HCT116 (cell line): ENCODE measurements at regions not wholly inside any gene's neighbourhood (a gene's known extent, or its start where the extent isn't known, plus 50 kb on each side); places are given as distances from the start of the nearest gene placed in this dataset.

Source experiments
- CEBPB ChIP-seq: IDR thresholded peaks from 2 replicates; pipeline ENCODE4 v1.6.1; 2012; ENCODE audit warnings: low read depth
- EZH2 ChIP-seq: fragments of 200-600 bp; sonication (generic); IDR thresholded peaks from 2 replicates; pipeline ENCODE4 v1.6.1; 2017; ENCODE audit warnings: antibody characterized with exemption, mixed run types
- EZH2phosphoT487 ChIP-seq: fragments of 200-600 bp; IDR thresholded peaks from 2 replicates; pipeline ENCODE4 v1.6.1; 2018; ENCODE audit warnings: antibody characterized with exemption, borderline replicate concordance
- POLR2A ChIP-seq: IDR thresholded peaks from 2 replicates; pipeline ENCODE4 v1.7.0; 2011; ENCODE audit warnings: borderline replicate concordance; ENCODE audit not compliant: insufficient read depth, insufficient read length; ENCODE audit errors: extremely low read depth
- POLR2AphosphoS5 ChIP-seq: IDR thresholded peaks from 2 replicates; pipeline ENCODE4 v1.6.1; 2011; ENCODE audit warnings: mild to moderate bottlenecking, low read depth, low read length, moderate library complexity
- RAD21 ChIP-seq: IDR thresholded peaks from 2 replicates; pipeline ENCODE4 v1.6.1; 2012; ENCODE audit warnings: low read depth, mild to moderate bottlenecking
- SP1 ChIP-seq: IDR thresholded peaks from 2 replicates; pipeline ENCODE4 v1.6.1; 2012; ENCODE audit warnings: low read depth
- SRF ChIP-seq: IDR thresholded peaks from 2 replicates; pipeline ENCODE4 v1.6.1; 2012; ENCODE audit warnings: low read depth
- ZFX ChIP-seq: fragments of 450-650 bp; IDR thresholded peaks from 2 replicates; pipeline ENCODE4 v1.6.1; 2017
- ZNF274 ChIP-seq: fragments of 200-500 bp; sonication (Bioruptor generic); IDR thresholded peaks from 2 replicates; pipeline ENCODE4 v1.6.1; 2014; ENCODE audit warnings: mild to moderate bottlenecking, low read depth, low read length, inconsistent platforms
- TF ChIP-seq, protein P1 (sequence below), 3 experiments: fragments of 200-600 bp in 1 of 3; sonication (generic) in 1 of 3; IDR thresholded peaks in 2 of 3; conservative IDR thresholded peaks in 1 of 3; 2 replicates each; pipeline ENCODE4 v1.5.1; 2012 to 2017; ENCODE audit warnings: low read depth in 2 of 3, low read length in 2 of 3, antibody characterized with exemption in 1 of 3, borderline replicate concordance in 1 of 3, control low read depth in 1 of 3, mild to moderate bottlenecking in 1 of 3, mixed read lengths in 1 of 3, mixed run types in 1 of 3, moderate library complexity in 1 of 3; ENCODE audit not compliant: insufficient read depth in 1 of 3
- TF ChIP-seq, protein P2 (sequence below): IDR thresholded peaks from 2 replicates; pipeline ENCODE4 v1.6.1; 2012; ENCODE audit warnings: low read depth
- TF ChIP-seq, protein P3 (sequence below): IDR thresholded peaks from 2 replicates; pipeline ENCODE4 v1.6.1; 2012

DNA sequence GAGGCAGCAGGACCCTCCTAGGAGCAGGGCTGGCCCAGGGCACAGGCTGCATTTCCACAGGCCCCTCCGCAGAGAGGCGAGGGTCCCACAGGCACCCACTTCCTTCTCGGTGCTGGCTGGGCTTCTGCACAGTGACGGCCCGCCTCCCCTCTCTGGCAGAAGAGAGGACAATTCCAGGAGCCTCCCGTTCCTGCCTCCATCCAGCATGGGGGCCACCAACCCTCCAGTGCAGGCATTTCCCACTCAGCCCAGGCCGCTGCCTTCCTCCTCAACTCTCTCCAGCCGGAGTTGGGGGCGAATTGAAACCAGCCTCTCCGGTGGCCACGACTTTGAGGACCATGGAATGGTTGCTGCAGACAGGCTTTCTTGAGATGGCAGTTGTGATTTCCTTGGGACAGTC, 125.0 kb upstream of the PPP2R2D start:
- TF ChIP-seq EZH2phosphoT487, result no peak
- TF ChIP-seq, protein P1, sequence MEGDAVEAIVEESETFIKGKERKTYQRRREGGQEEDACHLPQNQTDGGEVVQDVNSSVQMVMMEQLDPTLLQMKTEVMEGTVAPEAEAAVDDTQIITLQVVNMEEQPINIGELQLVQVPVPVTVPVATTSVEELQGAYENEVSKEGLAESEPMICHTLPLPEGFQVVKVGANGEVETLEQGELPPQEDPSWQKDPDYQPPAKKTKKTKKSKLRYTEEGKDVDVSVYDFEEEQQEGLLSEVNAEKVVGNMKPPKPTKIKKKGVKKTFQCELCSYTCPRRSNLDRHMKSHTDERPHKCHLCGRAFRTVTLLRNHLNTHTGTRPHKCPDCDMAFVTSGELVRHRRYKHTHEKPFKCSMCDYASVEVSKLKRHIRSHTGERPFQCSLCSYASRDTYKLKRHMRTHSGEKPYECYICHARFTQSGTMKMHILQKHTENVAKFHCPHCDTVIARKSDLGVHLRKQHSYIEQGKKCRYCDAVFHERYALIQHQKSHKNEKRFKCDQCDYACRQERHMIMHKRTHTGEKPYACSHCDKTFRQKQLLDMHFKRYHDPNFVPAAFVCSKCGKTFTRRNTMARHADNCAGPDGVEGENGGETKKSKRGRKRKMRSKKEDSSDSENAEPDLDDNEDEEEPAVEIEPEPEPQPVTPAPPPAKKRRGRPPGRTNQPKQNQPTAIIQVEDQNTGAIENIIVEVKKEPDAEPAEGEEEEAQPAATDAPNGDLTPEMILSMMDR (IDR thresholded peaks at IDR 0.05 in 2 of 3, conservative IDR thresholded peaks at IDR 0.05 in 1 of 3; ENCODE audit: borderline replicate concordance in 1 of 3, insufficient read depth in 1 of 3, low read depth in 2 of 3, low read length in 2 of 3), result no peak
- TF ChIP-seq, protein P2, sequence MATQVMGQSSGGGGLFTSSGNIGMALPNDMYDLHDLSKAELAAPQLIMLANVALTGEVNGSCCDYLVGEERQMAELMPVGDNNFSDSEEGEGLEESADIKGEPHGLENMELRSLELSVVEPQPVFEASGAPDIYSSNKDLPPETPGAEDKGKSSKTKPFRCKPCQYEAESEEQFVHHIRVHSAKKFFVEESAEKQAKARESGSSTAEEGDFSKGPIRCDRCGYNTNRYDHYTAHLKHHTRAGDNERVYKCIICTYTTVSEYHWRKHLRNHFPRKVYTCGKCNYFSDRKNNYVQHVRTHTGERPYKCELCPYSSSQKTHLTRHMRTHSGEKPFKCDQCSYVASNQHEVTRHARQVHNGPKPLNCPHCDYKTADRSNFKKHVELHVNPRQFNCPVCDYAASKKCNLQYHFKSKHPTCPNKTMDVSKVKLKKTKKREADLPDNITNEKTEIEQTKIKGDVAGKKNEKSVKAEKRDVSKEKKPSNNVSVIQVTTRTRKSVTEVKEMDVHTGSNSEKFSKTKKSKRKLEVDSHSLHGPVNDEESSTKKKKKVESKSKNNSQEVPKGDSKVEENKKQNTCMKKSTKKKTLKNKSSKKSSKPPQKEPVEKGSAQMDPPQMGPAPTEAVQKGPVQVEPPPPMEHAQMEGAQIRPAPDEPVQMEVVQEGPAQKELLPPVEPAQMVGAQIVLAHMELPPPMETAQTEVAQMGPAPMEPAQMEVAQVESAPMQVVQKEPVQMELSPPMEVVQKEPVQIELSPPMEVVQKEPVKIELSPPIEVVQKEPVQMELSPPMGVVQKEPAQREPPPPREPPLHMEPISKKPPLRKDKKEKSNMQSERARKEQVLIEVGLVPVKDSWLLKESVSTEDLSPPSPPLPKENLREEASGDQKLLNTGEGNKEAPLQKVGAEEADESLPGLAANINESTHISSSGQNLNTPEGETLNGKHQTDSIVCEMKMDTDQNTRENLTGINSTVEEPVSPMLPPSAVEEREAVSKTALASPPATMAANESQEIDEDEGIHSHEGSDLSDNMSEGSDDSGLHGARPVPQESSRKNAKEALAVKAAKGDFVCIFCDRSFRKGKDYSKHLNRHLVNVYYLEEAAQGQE, result no peak
- no peak for TF ChIP-seq RAD21
- no peak for TF ChIP-seq SRF
- TF ChIP-seq POLR2A, result no peak
- TF ChIP-seq EZH2, result no peak
- TF ChIP-seq, protein P3, sequence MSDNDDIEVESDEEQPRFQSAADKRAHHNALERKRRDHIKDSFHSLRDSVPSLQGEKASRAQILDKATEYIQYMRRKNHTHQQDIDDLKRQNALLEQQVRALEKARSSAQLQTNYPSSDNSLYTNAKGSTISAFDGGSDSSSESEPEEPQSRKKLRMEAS, result no peak
- TF ChIP-seq CEBPB, result no peak
- no peak for TF ChIP-seq SP1
- TF ChIP-seq POLR2AphosphoS5, result no peak
- TF ChIP-seq ZFX, result no peak
- no peak for TF ChIP-seq ZNF274
